ENCODE measurements at regions not wholly inside any gene's neighbourhood (a gene's known extent, or its start where the extent isn't known, plus 50 kb on each side); places are given as distances from the start of the nearest gene placed in this dataset.

DNA sequence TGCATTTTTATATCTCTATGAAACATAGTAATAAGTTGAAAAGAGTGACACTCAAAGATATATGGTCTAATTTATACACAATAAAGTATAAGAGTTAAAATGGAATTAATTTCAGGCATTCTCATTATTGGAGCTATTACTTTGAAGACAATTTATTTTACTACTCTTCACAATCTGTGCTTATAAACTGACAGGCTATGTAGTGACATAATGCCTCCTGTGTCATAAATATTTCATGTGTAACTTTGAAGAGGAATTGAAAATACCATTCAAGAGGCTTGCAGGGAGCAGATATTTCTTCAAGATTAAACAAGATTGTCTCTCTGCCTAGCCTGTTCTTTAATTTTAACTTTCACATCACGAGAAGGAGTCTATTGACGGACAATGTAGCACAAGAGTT, 1881.5 kb upstream of the PCDH20 start:
- FAIRE-seq, result no peak
- H4K20me1 ChIP-seq (replicated peaks; ENCODE audit: control insufficient read depth, extremely low read depth, insufficient read depth, low read length), result no peaks in the 10 kb centered on the region
- no peaks in the 10 kb centered on the region for H3K9me3 ChIP-seq (replicated peaks; ENCODE audit: control insufficient read depth, insufficient read depth, low read length)
- ChIA-PET POLR2A (no interaction called here), CTCF (interaction anchor here (1.3 kb wide), 1 partner anchor 9 kb away, joined by 3 read pairs; no protein-coding TSS in a partner anchor)
- intact Hi-C loops (cut with micrococcal nuclease) (no loop called here), dilution Hi-C loops (cut with MboI; ENCODE audit: extremely low pct_ligation_motif_present, low sequenced_read_pairs) (no loop called here)
- no peak for DNase-seq (ENCODE audit: low read depth, low spot score)
- H3K27ac ChIP-seq (ENCODE audit: insufficient read depth, low read depth, low read length), result no peak overlapping the region
- H3K27me3 ChIP-seq (ENCODE audit: control insufficient read depth in 2 of 2, insufficient read depth in 2 of 2, low read length in 2 of 2), result no peaks in the 10 kb centered on the region
- TF ChIP-seq EZH2 (IDR thresholded peaks at IDR 0.05; ENCODE audit: borderline replicate concordance, low read depth, low read length, severe bottlenecking), result no peak
- no peak for TF ChIP-seq MYC (IDR thresholded peaks at IDR 0.05; ENCODE audit: low read depth, low read length)
- no peak for TF ChIP-seq POLR2AphosphoS5 (IDR thresholded peaks at IDR 0.05; ENCODE audit: insufficient read depth, low read depth, low read length)
- no peak for TF ChIP-seq GATA2 (IDR thresholded peaks at IDR 0.05; ENCODE audit: insufficient read depth, insufficient read length, low read depth, low read length)
- no peak for TF ChIP-seq MAX (IDR thresholded peaks at IDR 0.05; ENCODE audit: insufficient read depth, insufficient read length)
- TF ChIP-seq POLR2A (IDR thresholded peaks at IDR 0.05; ENCODE audit: low read depth, low read length), result no peak
- TF ChIP-seq CTCF (IDR thresholded peaks at IDR 0.05; ENCODE audit: extremely low read depth in 1 of 2, insufficient read depth in 1 of 2, low read depth in 1 of 2, low read length in 2 of 2), result no peak
- TF ChIP-seq JUN (IDR thresholded peaks at IDR 0.05; ENCODE audit: borderline replicate concordance, insufficient read depth, insufficient read length, low read depth), result no peak
- TF ChIP-seq FOS (IDR thresholded peaks at IDR 0.05; ENCODE audit: borderline replicate concordance, insufficient read depth, low read length), result no peak
- no peak overlapping the region for H3K4me3 ChIP-seq (replicated peaks in 1 of 3; ENCODE audit: insufficient read depth in 1 of 3, low read depth in 1 of 3, low read length in 3 of 3)
- no peak overlapping the region for H3K9ac ChIP-seq (replicated peaks; ENCODE audit: extremely low read depth, insufficient read depth, low read length)
- H3K4me2 ChIP-seq (ENCODE audit: insufficient read depth, low read length), result no peak overlapping the region
- no peaks in the 10 kb centered on the region for H3K9me1 ChIP-seq (replicated peaks; ENCODE audit: control insufficient read depth, extremely low read depth, insufficient read depth, low read length)
- BruUV-seq (replicated peaks), result no TSS peak
- H2AFZ ChIP-seq (ENCODE audit: low read depth, low read length), result no peak overlapping the region
- no peaks in the 10 kb centered on the region for H3K36me3 ChIP-seq (ENCODE audit: control insufficient read depth in 2 of 2, extremely low read depth in 1 of 2, insufficient read depth in 2 of 2, low read length in 2 of 2)
- H3K79me2 ChIP-seq (ENCODE audit: control insufficient read depth, insufficient read depth, low read length), result no peaks in the 10 kb centered on the region
- H3K4me1 ChIP-seq (ENCODE audit: control insufficient read depth, extremely low read depth, insufficient read depth, low read length), result no peaks in the 10 kb centered on the region

Measured in endothelial cell of umbilical vein (primary cell).